GM04504 (cell line): ENCODE measurements at regions not wholly inside any gene's neighbourhood (a gene's known extent, or its start where the extent isn't known, plus 50 kb on each side); places are given as distances from the start of the nearest gene placed in this dataset.

Source experiments
- DNase-seq: peaks from one replicate; pipeline ENCODE4 v3.0.0-alpha.2; 2012; ENCODE audit warnings: low read depth

- no peak for DNase-seq
Measured at GRCh38 chr12:30437616-30438015, 258.1 kb downstream of the IPO8 start.

- DNase-seq, result no peak
Measured at GRCh38 chr12:30437044-30437443, 258.6 kb downstream of the IPO8 start.

GRCh38 chr12:30428098-30428497 lies 267.6 kb downstream of the IPO8 start:
- no peak for DNase-seq

- DNase-seq, result no peak
Measured at GRCh38 chr12:30427555-30427954, 268.1 kb downstream of the IPO8 start.

- DNase-seq, result no peak
Measured at GRCh38 chr12:30425445-30425844, 270.2 kb downstream of the IPO8 start.

GRCh38 chr12:30423330-30423729 lies 272.3 kb downstream of the IPO8 start:
- DNase-seq, result no peak

- DNase-seq, result no peak
Measured at GRCh38 chr12:30422844-30423243, 272.8 kb downstream of the IPO8 start.

- DNase-seq, result no peak
Measured at GRCh38 chr12:30420561-30420960, 275.1 kb downstream of the IPO8 start.

GRCh38 chr12:30417697-30418231 lies 277.9 kb downstream of the IPO8 start:
- DNase-seq, result peak; percentile 80

GRCh38 chr12:30416631-30417030 lies 279.0 kb downstream of the IPO8 start:
- no peak for DNase-seq

- DNase-seq, result no peak
Measured at GRCh38 chr12:30415777-30416176, 279.9 kb downstream of the IPO8 start.

GRCh38 chr12:30414507-30414906 lies 281.2 kb downstream of the IPO8 start:
- no peak for DNase-seq

- no peak for DNase-seq
Measured at GRCh38 chr12:30400349-30400748, 295.3 kb downstream of the IPO8 start.

- no peak for DNase-seq
Measured at GRCh38 chr12:30399859-30400258, 295.8 kb downstream of the IPO8 start.

GRCh38 chr12:30396576-30396975 lies 299.1 kb downstream of the IPO8 start:
- no peak for DNase-seq

- no peak for DNase-seq
Measured at GRCh38 chr12:30395190-30395589, 300.5 kb downstream of the IPO8 start.

- no peak for DNase-seq
Measured at GRCh38 chr12:30391766-30392366, 303.8 kb downstream of the IPO8 start.

- DNase-seq, result no peak
Measured at GRCh38 chr12:30385706-30386105, 310.0 kb downstream of the IPO8 start.

- DNase-seq, result no peak
Measured at GRCh38 chr12:30384976-30385375, 310.7 kb downstream of the IPO8 start.

- no peak for DNase-seq
Measured at GRCh38 chr12:30378307-30378706, 317.4 kb downstream of the IPO8 start.

- DNase-seq, result no peak
Measured at GRCh38 chr12:30364822-30365221, 330.8 kb downstream of the IPO8 start.

GRCh38 chr12:30361145-30361544 lies 334.5 kb downstream of the IPO8 start:
- no peak for DNase-seq

- DNase-seq, result no peak
Measured at GRCh38 chr12:30358671-30359070, 337.0 kb downstream of the IPO8 start.

GRCh38 chr12:30357766-30358490 lies 337.7 kb downstream of the IPO8 start:
- no peak for DNase-seq
